HEK293 (cell line): ENCODE measurements at regions not wholly inside any gene's neighbourhood (a gene's known extent, or its start where the extent isn't known, plus 50 kb on each side); places are given as distances from the start of the nearest gene placed in this dataset.

Experiments
- CTCF ChIA-PET: fragments of 350-600 bp; formaldehyde crosslinking; extraction: SDS; loops from one replicate; lab custom pipeline; 2021; ENCODE audit warnings: antibody characterized with exemption; lab: Yijun Ruan, JAX
- POLR2A ChIA-PET: fragments of 300-600 bp; formaldehyde crosslinking; extraction: SDS; loops from one replicate; lab custom pipeline; 2020; ENCODE audit warnings: antibody characterized with exemption, inconsistent platforms; lab: Yijun Ruan, JAX
- H3K27ac ChIP-seq: fragments of 200-500 bp; sonication (Bioruptor generic); 2 replicates; pipeline ENCODE4 v1.5.1; 2014; ENCODE audit warnings: low read depth, low read length, control low read depth, inconsistent platforms; ENCODE audit errors: extremely low read depth
- H3K36me3 ChIP-seq, 2 experiments: fragments of 200-500 bp in 1 of 2; sonication (Bioruptor generic) in 1 of 2; 1 replicate in 1 of 2; 2 replicates in 1 of 2; pipeline ENCODE4 v1.5.1; 2014 to 2017; ENCODE audit warnings: inconsistent platforms in 2 of 2, low read length in 2 of 2; ENCODE audit not compliant: control insufficient read depth in 2 of 2, insufficient read depth in 1 of 2
- H3K4me1 ChIP-seq: fragments of 200-500 bp; sonication (Bioruptor generic); 2 replicates; pipeline ENCODE4 v1.5.1; 2014; ENCODE audit warnings: mild to moderate bottlenecking, low read length, inconsistent platforms; ENCODE audit not compliant: control insufficient read depth, insufficient read depth
- H3K4me3 ChIP-seq: 2 replicates; pipeline ENCODE4 v1.5.1; 2011; ENCODE audit warnings: low read depth, mild to moderate bottlenecking, control low read depth, low read length, moderate library complexity
- H3K9me3 ChIP-seq: fragments of 200-500 bp; sonication (Bioruptor generic); 2 replicates; pipeline ENCODE4 v1.5.1; 2014; ENCODE audit warnings: low read depth, low read length, inconsistent platforms; ENCODE audit not compliant: control insufficient read depth, insufficient read depth
- KLF16 ChIP-seq: fragments of 450-650 bp; formaldehyde crosslinking; IDR thresholded peaks from 2 replicates; pipeline ENCODE4 v1.5.1; 2017; ENCODE audit warnings: missing biosample characterization, missing genetic modification characterization
- SALL2 ChIP-seq: fragments of 450-650 bp; formaldehyde crosslinking; IDR thresholded peaks from 2 replicates; pipeline ENCODE4 v1.5.0; 2017; ENCODE audit warnings: missing biosample characterization, mild to moderate bottlenecking, missing genetic modification characterization, borderline replicate concordance
- SP2 ChIP-seq: fragments of 450-650 bp; formaldehyde crosslinking; IDR thresholded peaks from 2 replicates; pipeline ENCODE4 v1.5.1; 2016; ENCODE audit warnings: missing biosample characterization, missing genetic modification characterization
- ZNF132 ChIP-seq: fragments of 450-650 bp; formaldehyde crosslinking; IDR thresholded peaks from 2 replicates; pipeline ENCODE4 v1.5.1; 2017; ENCODE audit warnings: missing biosample characterization, missing genetic modification characterization, borderline replicate concordance
- ZNF140 ChIP-seq: fragments of 450-650 bp; formaldehyde crosslinking; IDR thresholded peaks from 2 replicates; pipeline ENCODE4 v1.5.1; 2016; ENCODE audit warnings: missing biosample characterization, missing genetic modification characterization
- ZNF157 ChIP-seq: fragments of 450-650 bp; formaldehyde crosslinking; IDR thresholded peaks from 2 replicates; pipeline ENCODE4 v1.5.1; 2016; ENCODE audit warnings: missing biosample characterization, missing genetic modification characterization
- ZNF169 ChIP-seq: fragments of 450-650 bp; formaldehyde crosslinking; IDR thresholded peaks from 2 replicates; pipeline ENCODE4 v1.5.1; 2016; ENCODE audit warnings: missing biosample characterization, missing genetic modification characterization
- ZNF202 ChIP-seq: fragments of 450-650 bp; formaldehyde crosslinking; IDR thresholded peaks from 2 replicates; pipeline ENCODE4 v1.5.1; 2016; ENCODE audit warnings: missing biosample characterization, missing genetic modification characterization, borderline replicate concordance
- ZNF239 ChIP-seq: fragments of 450-650 bp; formaldehyde crosslinking; IDR thresholded peaks from 2 replicates; pipeline ENCODE4 v1.5.1; 2016; ENCODE audit warnings: missing biosample characterization, missing genetic modification characterization
- ZNF274 ChIP-seq, 2 experiments: fragments of 200-500 bp in 1 of 2; fragments of 450-650 bp in 1 of 2; sonication (Bioruptor generic) in 1 of 2; formaldehyde crosslinking in 1 of 2; IDR thresholded peaks; 2 replicates each; pipeline versions ENCODE4 v1.5.1 to v1.6.1; 2014 to 2016; ENCODE audit warnings: borderline replicate concordance in 1 of 2, inconsistent platforms in 1 of 2, low read length in 1 of 2, missing biosample characterization in 1 of 2, missing genetic modification characterization in 1 of 2
- ZNF324 ChIP-seq: fragments of 450-650 bp; formaldehyde crosslinking; IDR thresholded peaks from 2 replicates; pipeline ENCODE4 v1.5.1; 2016; ENCODE audit warnings: missing biosample characterization, missing genetic modification characterization
- ZNF350 ChIP-seq: fragments of 450-650 bp; formaldehyde crosslinking; IDR thresholded peaks from 2 replicates; pipeline ENCODE4 v1.5.0; 2017; ENCODE audit warnings: missing biosample characterization, mild to moderate bottlenecking, missing genetic modification characterization
- ZNF560 ChIP-seq: fragments of 450-650 bp; formaldehyde crosslinking; IDR thresholded peaks from 2 replicates; pipeline ENCODE4 v1.5.1; 2017; ENCODE audit warnings: missing biosample characterization, missing genetic modification characterization, borderline replicate concordance
- ZNF600 ChIP-seq: fragments of 450-650 bp; formaldehyde crosslinking; IDR thresholded peaks from 2 replicates; pipeline ENCODE4 v1.5.1; 2016; ENCODE audit warnings: missing biosample characterization, missing genetic modification characterization
- ZNF660 ChIP-seq: fragments of 450-650 bp; IDR thresholded peaks from 2 replicates; pipeline ENCODE4 v1.5.1; 2018; ENCODE audit warnings: missing biosample characterization, mild to moderate bottlenecking, missing genetic modification characterization
- ZNF677 ChIP-seq: fragments of 450-650 bp; IDR thresholded peaks from 2 replicates; pipeline ENCODE4 v1.5.0; 2018; ENCODE audit warnings: missing biosample characterization, mild to moderate bottlenecking, missing genetic modification characterization, moderate library complexity
- ZNF785 ChIP-seq: fragments of 450-650 bp; formaldehyde crosslinking; IDR thresholded peaks from 2 replicates; pipeline ENCODE4 v1.5.1; 2016; ENCODE audit warnings: missing biosample characterization, missing genetic modification characterization
- ZNF791 ChIP-seq: fragments of 450-650 bp; formaldehyde crosslinking; IDR thresholded peaks from 2 replicates; pipeline ENCODE4 v1.5.1; 2016; ENCODE audit warnings: missing biosample characterization, missing genetic modification characterization
- TF ChIP-seq, protein P1 (sequence below): fragments of 450-650 bp; formaldehyde crosslinking; IDR thresholded peaks from 2 replicates; pipeline ENCODE4 v1.5.1; 2016; ENCODE audit warnings: missing biosample characterization, missing genetic modification characterization
- TF ChIP-seq, protein P2 (sequence below): IDR thresholded peaks from 2 replicates; pipeline ENCODE4 v1.6.1; 2011; ENCODE audit warnings: mild to moderate bottlenecking, low read depth, low read length, borderline replicate concordance
- TF ChIP-seq, protein P3 (sequence below): fragments of 450-650 bp; formaldehyde crosslinking; conservative IDR thresholded peaks from 2 replicates; pipeline ENCODE4 v1.5.1; 2016; ENCODE audit warnings: low read depth, missing biosample characterization, missing genetic modification characterization
- TF ChIP-seq, protein P4 (sequence below): fragments of 450-650 bp; formaldehyde crosslinking; IDR thresholded peaks from 2 replicates; pipeline ENCODE4 v1.5.1; 2016; ENCODE audit warnings: missing biosample characterization, missing genetic modification characterization
- TF ChIP-seq, protein P5 (sequence below): fragments of 450-650 bp; formaldehyde crosslinking; IDR thresholded peaks from 2 replicates; pipeline ENCODE4 v1.5.1; 2016; ENCODE audit warnings: missing biosample characterization, missing genetic modification characterization

DNA sequence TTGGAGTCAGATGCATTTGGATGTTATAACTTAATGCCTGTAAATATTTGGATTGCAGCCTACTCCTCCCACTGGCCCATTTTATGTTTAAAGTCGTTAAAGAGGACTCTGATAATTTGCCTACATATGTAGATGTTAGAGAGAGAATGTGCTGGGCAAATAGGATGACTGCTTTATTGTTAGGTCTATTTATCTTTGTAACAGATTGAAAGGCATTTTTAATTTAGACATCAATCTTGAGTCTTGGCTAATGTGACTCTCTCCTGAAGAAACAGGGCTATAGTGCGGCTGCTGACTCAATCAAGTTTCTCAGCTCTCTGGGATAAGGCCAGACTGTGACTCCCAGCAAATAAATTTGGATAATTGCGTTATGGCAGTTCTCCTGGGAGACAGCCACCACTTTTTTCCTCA lies 1101.4 kb downstream of the CBLN2 start:
- Histone ChIP-seq H3K9me3 (no peaks in the 10 kb centered on the region), H3K4me1 (no peaks in the 10 kb centered on the region), H3K36me3 (no peaks in the 10 kb centered on the region), H3K27ac (no peak overlapping the region), H3K4me3 (no peak overlapping the region)
- TF ChIP-seq KLF16: no peak
- CTCF ChIA-PET: no interaction called here
- POLR2A ChIA-PET: no interaction called here

DNA sequence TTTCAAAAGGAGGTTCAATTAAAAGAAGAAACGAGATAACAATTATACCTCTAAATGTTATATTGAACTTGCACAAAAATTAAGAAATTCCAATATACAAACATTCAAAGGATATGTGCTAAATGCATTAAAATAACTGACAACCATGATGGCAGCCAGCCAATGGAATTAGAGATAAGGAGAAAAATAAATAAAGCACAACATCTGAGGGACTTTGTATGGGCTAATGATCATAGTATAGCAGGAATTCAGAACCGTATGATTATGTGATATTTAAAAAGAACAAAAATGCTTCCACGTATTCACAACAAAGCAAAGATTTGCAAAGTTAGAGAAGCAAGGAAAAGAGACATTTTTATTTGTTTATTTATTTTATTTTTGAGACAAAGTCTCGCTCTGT lies 1103.0 kb downstream of the CBLN2 start:
- TF ChIP-seq ZNF169 (tag by site-specific recombination) (no peak), ZNF660 (tag by site-specific recombination) (no peak), ZNF677 (tag by site-specific recombination) (no peak)
- TF ChIP-seq, all 188 proteins: peak for 0
- Histone ChIP-seq H3K27ac (no peak overlapping the region), H3K9me3 (no peaks in the 10 kb centered on the region), H3K4me3 (no peak overlapping the region), H3K4me1 (no peaks in the 10 kb centered on the region), H3K36me3 (no peaks in the 10 kb centered on the region)
- POLR2A ChIA-PET: no interaction called here
- CTCF ChIA-PET: no interaction called here

DNA sequence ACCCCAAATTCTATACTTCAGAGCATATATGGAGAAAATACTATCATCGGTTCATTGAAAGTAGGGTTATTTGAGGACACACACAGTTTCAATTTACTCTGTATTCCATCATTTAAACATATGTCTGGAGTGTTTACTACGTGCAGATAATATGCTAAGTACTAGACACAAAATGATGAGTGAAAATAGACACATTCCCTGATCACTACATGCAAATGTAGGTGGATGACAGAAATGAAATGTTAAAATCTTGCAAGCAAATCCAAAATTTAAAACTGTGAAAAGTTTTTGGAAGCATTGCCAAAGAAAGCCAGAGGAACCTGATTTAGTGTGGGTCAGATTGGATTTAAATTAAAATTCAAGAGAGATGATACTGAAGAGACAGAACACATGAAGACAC lies 1106.6 kb downstream of the CBLN2 start:
- Histone ChIP-seq H3K4me1 (no peaks in the 10 kb centered on the region), H3K4me3 (no peak overlapping the region), H3K9me3 (no peaks in the 10 kb centered on the region), H3K36me3 (no peaks in the 10 kb centered on the region), H3K27ac (no peak overlapping the region)
- no peak for TF ChIP-seq ZNF239 (tag by site-specific recombination)
- TF ChIP-seq ZNF274 (IDR thresholded peaks at IDR 0.05; ENCODE audit: low read length): no peak
- TF ChIP-seq ZNF274 (tag by site-specific recombination; IDR thresholded peaks at IDR 0.05; ENCODE audit: borderline replicate concordance): no peak
- TF ChIP-seq, protein P1, sequence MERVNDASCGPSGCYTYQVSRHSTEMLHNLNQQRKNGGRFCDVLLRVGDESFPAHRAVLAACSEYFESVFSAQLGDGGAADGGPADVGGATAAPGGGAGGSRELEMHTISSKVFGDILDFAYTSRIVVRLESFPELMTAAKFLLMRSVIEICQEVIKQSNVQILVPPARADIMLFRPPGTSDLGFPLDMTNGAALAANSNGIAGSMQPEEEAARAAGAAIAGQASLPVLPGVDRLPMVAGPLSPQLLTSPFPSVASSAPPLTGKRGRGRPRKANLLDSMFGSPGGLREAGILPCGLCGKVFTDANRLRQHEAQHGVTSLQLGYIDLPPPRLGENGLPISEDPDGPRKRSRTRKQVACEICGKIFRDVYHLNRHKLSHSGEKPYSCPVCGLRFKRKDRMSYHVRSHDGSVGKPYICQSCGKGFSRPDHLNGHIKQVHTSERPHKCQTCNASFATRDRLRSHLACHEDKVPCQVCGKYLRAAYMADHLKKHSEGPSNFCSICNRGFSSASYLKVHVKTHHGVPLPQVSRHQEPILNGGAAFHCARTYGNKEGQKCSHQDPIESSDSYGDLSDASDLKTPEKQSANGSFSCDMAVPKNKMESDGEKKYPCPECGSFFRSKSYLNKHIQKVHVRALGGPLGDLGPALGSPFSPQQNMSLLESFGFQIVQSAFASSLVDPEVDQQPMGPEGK (tag by site-specific recombination): no peak
- TF ChIP-seq SP2 (tag by site-specific recombination): no peak
- TF ChIP-seq, protein P2, sequence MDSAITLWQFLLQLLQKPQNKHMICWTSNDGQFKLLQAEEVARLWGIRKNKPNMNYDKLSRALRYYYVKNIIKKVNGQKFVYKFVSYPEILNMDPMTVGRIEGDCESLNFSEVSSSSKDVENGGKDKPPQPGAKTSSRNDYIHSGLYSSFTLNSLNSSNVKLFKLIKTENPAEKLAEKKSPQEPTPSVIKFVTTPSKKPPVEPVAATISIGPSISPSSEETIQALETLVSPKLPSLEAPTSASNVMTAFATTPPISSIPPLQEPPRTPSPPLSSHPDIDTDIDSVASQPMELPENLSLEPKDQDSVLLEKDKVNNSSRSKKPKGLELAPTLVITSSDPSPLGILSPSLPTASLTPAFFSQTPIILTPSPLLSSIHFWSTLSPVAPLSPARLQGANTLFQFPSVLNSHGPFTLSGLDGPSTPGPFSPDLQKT: no peak
- no peak for TF ChIP-seq ZNF132 (tag by site-specific recombination)
- TF ChIP-seq ZNF324: no peak
- TF ChIP-seq ZNF560 (tag by site-specific recombination): no peak
- TF ChIP-seq ZNF350 (tag by site-specific recombination): no peak
- TF ChIP-seq, protein P3, sequence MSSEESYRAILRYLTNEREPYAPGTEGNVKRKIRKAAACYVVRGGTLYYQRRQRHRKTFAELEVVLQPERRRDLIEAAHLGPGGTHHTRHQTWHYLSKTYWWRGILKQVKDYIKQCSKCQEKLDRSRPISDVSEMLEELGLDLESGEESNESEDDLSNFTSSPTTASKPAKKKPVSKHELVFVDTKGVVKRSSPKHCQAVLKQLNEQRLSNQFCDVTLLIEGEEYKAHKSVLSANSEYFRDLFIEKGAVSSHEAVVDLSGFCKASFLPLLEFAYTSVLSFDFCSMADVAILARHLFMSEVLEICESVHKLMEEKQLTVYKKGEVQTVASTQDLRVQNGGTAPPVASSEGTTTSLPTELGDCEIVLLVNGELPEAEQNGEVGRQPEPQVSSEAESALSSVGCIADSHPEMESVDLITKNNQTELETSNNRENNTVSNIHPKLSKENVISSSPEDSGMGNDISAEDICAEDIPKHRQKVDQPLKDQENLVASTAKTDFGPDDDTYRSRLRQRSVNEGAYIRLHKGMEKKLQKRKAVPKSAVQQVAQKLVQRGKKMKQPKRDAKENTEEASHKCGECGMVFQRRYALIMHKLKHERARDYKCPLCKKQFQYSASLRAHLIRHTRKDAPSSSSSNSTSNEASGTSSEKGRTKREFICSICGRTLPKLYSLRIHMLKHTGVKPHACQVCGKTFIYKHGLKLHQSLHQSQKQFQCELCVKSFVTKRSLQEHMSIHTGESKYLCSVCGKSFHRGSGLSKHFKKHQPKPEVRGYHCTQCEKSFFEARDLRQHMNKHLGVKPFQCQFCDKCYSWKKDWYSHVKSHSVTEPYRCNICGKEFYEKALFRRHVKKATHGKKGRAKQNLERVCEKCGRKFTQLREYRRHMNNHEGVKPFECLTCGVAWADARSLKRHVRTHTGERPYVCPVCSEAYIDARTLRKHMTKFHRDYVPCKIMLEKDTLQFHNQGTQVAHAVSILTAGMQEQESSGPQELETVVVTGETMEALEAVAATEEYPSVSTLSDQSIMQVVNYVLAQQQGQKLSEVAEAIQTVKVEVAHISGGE (tag by site-specific recombination): no peak
- no peak for TF ChIP-seq ZNF140
- TF ChIP-seq ZNF157: no peak
- TF ChIP-seq, protein P4, sequence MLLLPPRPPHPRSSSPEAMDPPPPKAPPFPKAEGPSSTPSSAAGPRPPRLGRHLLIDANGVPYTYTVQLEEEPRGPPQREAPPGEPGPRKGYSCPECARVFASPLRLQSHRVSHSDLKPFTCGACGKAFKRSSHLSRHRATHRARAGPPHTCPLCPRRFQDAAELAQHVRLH (tag by site-specific recombination): no peak
- no peak for TF ChIP-seq ZNF785 (tag by site-specific recombination)
- no peak for TF ChIP-seq ZNF791
- no peak for TF ChIP-seq ZNF600 (tag by site-specific recombination)
- no peak for TF ChIP-seq SALL2 (tag by site-specific recombination)
- TF ChIP-seq, protein P5, sequence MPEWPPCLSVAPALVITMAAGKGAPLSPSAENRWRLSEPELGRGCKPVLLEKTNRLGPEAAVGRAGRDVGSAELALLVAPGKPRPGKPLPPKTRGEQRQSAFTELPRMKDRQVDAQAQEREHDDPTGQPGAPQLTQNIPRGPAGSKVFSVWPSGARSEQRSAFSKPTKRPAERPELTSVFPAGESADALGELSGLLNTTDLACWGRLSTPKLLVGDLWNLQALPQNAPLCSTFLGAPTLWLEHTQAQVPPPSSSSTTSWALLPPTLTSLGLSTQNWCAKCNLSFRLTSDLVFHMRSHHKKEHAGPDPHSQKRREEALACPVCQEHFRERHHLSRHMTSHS (tag by site-specific recombination): no peak
- TF ChIP-seq ZNF202: no peak
- POLR2A ChIA-PET: no interaction called here
- CTCF ChIA-PET: no interaction called here
